Thymus (tissue), 11 donors: ENCODE measurements at regions not wholly inside any gene's neighbourhood (a gene's known extent, or its start where the extent isn't known, plus 50 kb on each side); places are given as distances from the start of the nearest gene placed in this dataset.

Experiments
- DNase-seq, 9 donors: peaks; one replicate each; pipeline ENCODE4 v3.0.0-alpha.2; 2013; ENCODE audit warnings: low spot score in 9 of 9, low read depth in 6 of 9, missing footprints in 1 of 9
- H3K27ac ChIP-seq, 2 donors: one replicate each; pipeline ENCODE4 v1.5.1; 2013; ENCODE audit warnings: control low read depth in 1 of 2, low read depth in 1 of 2, low read length in 1 of 2, mild to moderate bottlenecking in 1 of 2, moderate library complexity in 1 of 2
- H3K27me3 ChIP-seq, 2 donors: one replicate each; pipeline ENCODE4 v1.5.1; 2013; ENCODE audit warnings: low read length in 1 of 2; ENCODE audit not compliant: control insufficient read depth in 2 of 2, insufficient read depth in 1 of 2
- H3K36me3 ChIP-seq, 2 donors: one replicate each; pipeline ENCODE4 v1.5.1; 2013; ENCODE audit warnings: low read length in 1 of 2, mild to moderate bottlenecking in 1 of 2, moderate library complexity in 1 of 2; ENCODE audit not compliant: control insufficient read depth in 2 of 2, insufficient read depth in 2 of 2
- H3K4me1 ChIP-seq, 2 donors: one replicate each; pipeline ENCODE4 v1.5.1; 2013; ENCODE audit warnings: low read length in 2 of 2; ENCODE audit not compliant: control insufficient read depth in 2 of 2, insufficient read depth in 2 of 2
- H3K4me3 ChIP-seq, 2 donors: one replicate each; pipeline ENCODE4 v1.5.1; 2013; ENCODE audit warnings: low read length in 2 of 2, control low read depth in 1 of 2, mild to moderate bottlenecking in 1 of 2
- H3K9me3 ChIP-seq, 2 donors: one replicate each; pipeline ENCODE4 v1.5.1; 2013; ENCODE audit warnings: low read length in 1 of 2, mild to moderate bottlenecking in 1 of 2; ENCODE audit not compliant: control insufficient read depth in 2 of 2, insufficient read depth in 1 of 2
- WGBS: extraction: QIAGEN DNeasy Blood & Tissue Kit; methylation state at CpG from one replicate; pipeline ENCODE4 v1.1.7; 2013; 5-methylcytosine and 5-hydroxymethylcytosine counted together
- donor health status: healthy.

GRCh38 chr5:58380655-58381054 is 79.2 kb downstream of the PLK2 start:
- Histone ChIP-seq H3K4me1 (no peaks in the 10 kb centered on the region), H3K27ac (no peak overlapping the region), H3K27me3 (no peaks in the 10 kb centered on the region), H3K9me3 (peaks cover 0 to 6% of the 10 kb centered on the region in 2 donors), H3K4me3 (no peak overlapping the region), H3K36me3 (no peaks in the 10 kb centered on the region)
- DNase-seq, result no peak

- Histone ChIP-seq H3K9me3 (peaks cover 0 to 6% of the 10 kb centered on the region in 2 donors), H3K27me3 (no peaks in the 10 kb centered on the region), H3K4me1 (no peaks in the 10 kb centered on the region), H3K27ac (no peak overlapping the region), H3K4me3 (no peak overlapping the region), H3K36me3 (no peaks in the 10 kb centered on the region)
- no peak for DNase-seq
- WGBS, result 98% methylated on average over 6 of the region's 6 CpGs
These were observed 81.1 kb downstream of the PLK2 start for GRCh38 chr5:58378613-58379390.

- no peaks in the 10 kb centered on the region for H3K27me3 ChIP-seq
These were observed 89.3 kb downstream of the PLK2 start for GRCh38 chr5:58370606-58371005.

GRCh38 chr5:58369513-58370190 is 90.2 kb downstream of the PLK2 start:
- no peak overlapping the region for H3K27ac ChIP-seq
- no peak overlapping the region for H3K4me3 ChIP-seq
- H3K4me1 ChIP-seq, result no peaks in the 10 kb centered on the region
- H3K9me3 ChIP-seq, result no peaks in the 10 kb centered on the region
- DNase-seq, result no peak
- no peaks in the 10 kb centered on the region for H3K27me3 ChIP-seq
- no peaks in the 10 kb centered on the region for H3K36me3 ChIP-seq
- WGBS, result 92% methylated on average over 5 of the region's 5 CpGs

More at GRCh38 chr5:58370606-58371005, 89.3 kb downstream of the PLK2 start:
- Histone ChIP-seq H3K27ac (no peak overlapping the region), H3K4me1 (no peaks in the 10 kb centered on the region), H3K4me3 (no peak overlapping the region), H3K9me3 (no peaks in the 10 kb centered on the region), H3K36me3 (no peaks in the 10 kb centered on the region)
- WGBS, result 90% methylated on average over 5 of the region's 5 CpGs
- no peak for DNase-seq

- Histone ChIP-seq H3K27me3 (no peaks in the 10 kb centered on the region), H3K4me3 (no peak overlapping the region), H3K27ac (no peak overlapping the region), H3K36me3 (no peaks in the 10 kb centered on the region), H3K9me3 (no peaks in the 10 kb centered on the region), H3K4me1 (no peaks in the 10 kb centered on the region)
- no peak for DNase-seq
- 56% methylated on average over 4 of the region's 4 CpGs for WGBS
These were observed 93.4 kb downstream of the PLK2 start for GRCh38 chr5:58366461-58366860.

- Histone ChIP-seq H3K36me3 (no peaks in the 10 kb centered on the region), H3K27ac (no peak overlapping the region), H3K4me1 (no peaks in the 10 kb centered on the region), H3K9me3 (no peaks in the 10 kb centered on the region), H3K27me3 (no peaks in the 10 kb centered on the region), H3K4me3 (no peak overlapping the region)
- 92% methylated on average over 3 of the region's 3 CpGs for WGBS
- DNase-seq, result no peak
These were observed 94.1 kb downstream of the PLK2 start for GRCh38 chr5:58365791-58366190.

GRCh38 chr5:58363461-58364249 is 96.2 kb downstream of the PLK2 start:
- Histone ChIP-seq H3K9me3 (no peaks in the 10 kb centered on the region), H3K4me1 (no peaks in the 10 kb centered on the region), H3K27me3 (no peaks in the 10 kb centered on the region), H3K27ac (no peak overlapping the region), H3K4me3 (no peak overlapping the region), H3K36me3 (no peaks in the 10 kb centered on the region)
- DNase-seq, result no peak
- WGBS, result 98% methylated on average over 8 of the region's 8 CpGs

- no peaks in the 10 kb centered on the region for H3K27me3 ChIP-seq
- no peak overlapping the region for H3K4me3 ChIP-seq
- no peaks in the 10 kb centered on the region for H3K4me1 ChIP-seq
- no peaks in the 10 kb centered on the region for H3K36me3 ChIP-seq
- DNase-seq, result no peak
- WGBS, result 96% methylated on average over 3 of the region's 3 CpGs
- no peaks in the 10 kb centered on the region for H3K9me3 ChIP-seq
- no peak overlapping the region for H3K27ac ChIP-seq
These were observed 97.8 kb downstream of the PLK2 start for GRCh38 chr5:58362135-58362534.

GRCh38 chr5:58360794-58361193 is 99.1 kb downstream of the PLK2 start:
- H3K9me3 ChIP-seq, result no peaks in the 10 kb centered on the region
- no peak overlapping the region for H3K27ac ChIP-seq
- no peak for DNase-seq
- 97% methylated on average over 2 of the region's 2 CpGs for WGBS
- H3K4me1 ChIP-seq, result no peaks in the 10 kb centered on the region
- H3K4me3 ChIP-seq, result no peak overlapping the region
- no peaks in the 10 kb centered on the region for H3K36me3 ChIP-seq
- no peaks in the 10 kb centered on the region for H3K27me3 ChIP-seq
